ENCODE measurements at regions not wholly inside any gene's neighbourhood (a gene's known extent, or its start where the extent isn't known, plus 50 kb on each side); places are given as distances from the start of the nearest gene placed in this dataset.

GRCh38 chr21:41666641-41667081, 100.2 kb downstream of the RIPK4 start:
- Histone ChIP-seq H3K79me2 (ENCODE audit: insufficient read depth) (no peaks in the 10 kb centered on the region), H3K4me1 (ENCODE audit: control insufficient read depth in 1 of 2, insufficient read depth in 2 of 2, low read depth in 1 of 2, low read length in 1 of 2) (peaks cover 0 to 5% of the 10 kb centered on the region in 2 experiments; a peak in 1 of 4 replicates), H3F3A (replicated peaks; ENCODE audit: insufficient read depth) (no peaks in the 10 kb centered on the region), H4K20me1 (ENCODE audit: insufficient read depth) (no peaks in the 10 kb centered on the region), H3K9me2 (no peaks in the 10 kb centered on the region), H3K9me3 (no peaks in the 10 kb centered on the region), H3K27me3 (ENCODE audit: insufficient read depth) (no peaks in the 10 kb centered on the region), H3K4me2 (no peak overlapping the region), H2AFZ (ENCODE audit: low read depth) (no peak overlapping the region), H3K9ac (no peak overlapping the region), H3K36me3 (replicated peaks in 1 of 2; ENCODE audit: control insufficient read depth in 1 of 2, insufficient read depth in 2 of 2, low read length in 1 of 2) (no peaks in the 10 kb centered on the region), H3K27ac (ENCODE audit: low read depth in 2 of 2, low read length in 1 of 2) (no peak overlapping the region), H3K4me3 (ENCODE audit: low read depth in 2 of 2, low read length in 1 of 2) (no peak overlapping the region)
- TF ChIP-seq CHD2 (IDR thresholded peaks at IDR 0.05; ENCODE audit: low read length, partially characterized antibody) (no peak), SMC3 (IDR thresholded peaks at IDR 0.05; ENCODE audit: low read depth, low read length) (no peak), TEAD4 (IDR thresholded peaks at IDR 0.05; ENCODE audit: borderline replicate concordance, insufficient read depth) (no peak), RCOR1 (IDR thresholded peaks at IDR 0.05; ENCODE audit: low read length) (no peak), JUND (IDR thresholded peaks at IDR 0.05) (no peak), GATA2 (CRISPR knock-in tag; IDR thresholded peaks at IDR 0.05) (no peak), EP300 (IDR thresholded peaks at IDR 0.05; ENCODE audit: borderline replicate concordance in 1 of 2, low read depth in 1 of 2, low read length in 1 of 2) (no peak), FOSL2 (IDR thresholded peaks at IDR 0.05; ENCODE audit: borderline replicate concordance, low read depth) (no peak), SIN3A (IDR thresholded peaks at IDR 0.05; ENCODE audit: borderline replicate concordance, low read depth, low read length) (no peak), ELF1 (IDR thresholded peaks at IDR 0.05) (no peak), MAX (IDR thresholded peaks at IDR 0.05; ENCODE audit: low read depth) (no peak), REST (IDR thresholded peaks at IDR 0.05; ENCODE audit: low read depth, low read length) (no peak), RAD21 (IDR thresholded peaks at IDR 0.05; ENCODE audit: low read length) (no peak), FOXJ3 (CRISPR knock-in tag; IDR thresholded peaks at IDR 0.05) (no peak), TCF12 (IDR thresholded peaks at IDR 0.05) (no peak), MEF2A (IDR thresholded peaks at IDR 0.05; ENCODE audit: borderline replicate concordance, low read depth) (no peak), EZH2phosphoT487 (IDR thresholded peaks at IDR 0.05; ENCODE audit: borderline replicate concordance, low read depth) (no peak), MXI1 (IDR thresholded peaks at IDR 0.05; ENCODE audit: low read depth, low read length) (no peak)
- 85% methylated on average over 7 of the region's 7 CpGs for WGBS (ENCODE audit: low lambda C conversion rate)
- no peak for DNase-seq
- ChIA-PET POLR2A (no interaction called here), CTCF (interaction anchor here (1.2 kb wide), 1 partner anchor 111 kb away, joined by 3 read pairs; no protein-coding TSS in a partner anchor)

All from SK-N-SH (cell line).